DMS79 (cell line): ENCODE measurements at regions not wholly inside any gene's neighbourhood (a gene's known extent, or its start where the extent isn't known, plus 50 kb on each side); places are given as distances from the start of the nearest gene placed in this dataset.

Source experiments
- DNase-seq: peaks from one replicate; lab custom pipeline; 2025; lab: John Stamatoyannopoulos, UW

DNA sequence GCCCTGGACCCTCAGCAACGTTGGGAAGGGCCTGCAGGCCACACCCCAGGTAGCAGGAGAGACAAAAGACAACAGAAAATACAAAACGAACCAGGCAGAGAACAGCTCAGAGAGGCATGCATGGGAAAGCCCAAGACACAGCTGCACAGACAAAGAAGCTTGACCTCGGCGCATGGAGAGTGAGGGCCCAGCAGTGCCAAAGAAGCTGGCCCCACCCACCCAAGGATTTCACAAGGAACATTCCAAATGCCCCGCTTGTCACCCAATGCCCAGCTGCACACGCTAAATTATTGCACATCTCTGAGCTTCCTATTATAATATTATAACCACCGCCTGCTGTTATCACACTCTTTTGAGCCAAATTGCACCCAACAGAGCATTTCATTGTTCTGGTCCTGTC lies 147.7 kb upstream of the TBL1X start:
- DNase-seq = no peak

- no peak for DNase-seq
Observed at GRCh38 chrX:9318213-9318612, 146.6 kb upstream of the TBL1X start.

DNA sequence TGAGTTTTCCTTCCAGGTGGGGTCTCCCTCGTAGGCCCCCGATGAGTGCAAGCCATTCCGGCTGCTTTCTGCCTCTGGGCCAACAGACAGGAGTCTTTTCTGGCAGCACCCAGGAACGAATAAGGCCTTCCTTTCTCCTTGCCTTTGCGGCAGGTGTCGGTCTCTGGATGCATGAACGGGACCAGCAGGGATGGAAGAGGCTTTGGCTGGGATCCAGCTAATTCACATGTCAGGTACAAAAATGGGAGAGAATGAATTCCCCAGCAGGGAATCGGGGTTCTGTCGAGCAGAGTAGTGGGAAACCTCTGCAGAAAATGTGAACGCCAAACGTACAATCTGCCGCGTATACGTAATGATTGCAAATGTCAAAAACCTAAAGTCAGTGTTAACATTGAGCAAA lies 146.1 kb upstream of the TBL1X start:
- DNase-seq = no peak

DNA sequence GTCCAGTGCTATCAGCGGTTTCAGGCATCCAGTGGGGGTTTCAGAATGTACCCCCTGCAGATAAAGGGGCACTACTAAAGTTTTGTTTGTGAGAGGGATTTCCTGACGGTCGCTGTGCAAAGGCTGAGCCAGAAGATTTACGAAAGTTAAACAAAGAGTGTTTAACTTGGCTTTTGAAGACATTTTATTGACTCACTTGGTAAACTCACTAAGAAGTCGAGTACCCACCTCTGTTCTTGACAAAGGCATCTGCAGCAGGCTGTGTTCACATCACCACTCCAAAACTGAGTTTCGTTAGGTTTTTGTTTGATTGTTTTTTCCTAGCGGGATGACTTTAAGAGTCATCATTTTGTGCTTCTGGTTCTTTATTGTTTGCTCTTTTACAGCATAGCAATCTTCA lies 143.9 kb upstream of the TBL1X start:
- no peak for DNase-seq

- DNase-seq = no peak
Observed at GRCh38 chrX:9324676-9325075, 140.2 kb upstream of the TBL1X start.

- DNase-seq = no peak
Observed at GRCh38 chrX:9326369-9326768, 138.5 kb upstream of the TBL1X start.

- no peak for DNase-seq
Observed at GRCh38 chrX:9327086-9327746, 137.6 kb upstream of the TBL1X start.

DNA sequence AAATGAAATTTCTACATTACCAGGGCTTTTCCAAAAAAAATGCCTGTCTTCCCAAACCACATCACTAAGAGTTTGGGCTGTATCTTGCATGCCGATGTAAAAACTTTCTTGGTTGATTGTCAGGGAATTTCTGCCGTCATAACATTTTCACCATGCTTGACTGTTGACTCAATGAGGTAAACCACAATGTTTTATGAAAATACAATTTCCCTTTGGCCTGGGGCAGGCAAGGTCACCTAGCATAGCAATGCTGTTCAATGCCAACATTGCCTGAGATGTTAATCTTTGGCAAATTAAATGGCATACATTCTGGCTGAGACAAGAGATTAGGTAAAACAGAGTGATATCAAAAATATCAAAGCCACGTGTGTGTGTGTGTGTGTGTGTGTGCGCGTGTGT lies 137.1 kb upstream of the TBL1X start:
- DNase-seq = no peak

- no peak for DNase-seq
Observed at GRCh38 chrX:9329056-9329455, 135.8 kb upstream of the TBL1X start.

GRCh38 chrX:9330249-9330982 lies 134.4 kb upstream of the TBL1X start:
- DNase-seq = no peak

DNA sequence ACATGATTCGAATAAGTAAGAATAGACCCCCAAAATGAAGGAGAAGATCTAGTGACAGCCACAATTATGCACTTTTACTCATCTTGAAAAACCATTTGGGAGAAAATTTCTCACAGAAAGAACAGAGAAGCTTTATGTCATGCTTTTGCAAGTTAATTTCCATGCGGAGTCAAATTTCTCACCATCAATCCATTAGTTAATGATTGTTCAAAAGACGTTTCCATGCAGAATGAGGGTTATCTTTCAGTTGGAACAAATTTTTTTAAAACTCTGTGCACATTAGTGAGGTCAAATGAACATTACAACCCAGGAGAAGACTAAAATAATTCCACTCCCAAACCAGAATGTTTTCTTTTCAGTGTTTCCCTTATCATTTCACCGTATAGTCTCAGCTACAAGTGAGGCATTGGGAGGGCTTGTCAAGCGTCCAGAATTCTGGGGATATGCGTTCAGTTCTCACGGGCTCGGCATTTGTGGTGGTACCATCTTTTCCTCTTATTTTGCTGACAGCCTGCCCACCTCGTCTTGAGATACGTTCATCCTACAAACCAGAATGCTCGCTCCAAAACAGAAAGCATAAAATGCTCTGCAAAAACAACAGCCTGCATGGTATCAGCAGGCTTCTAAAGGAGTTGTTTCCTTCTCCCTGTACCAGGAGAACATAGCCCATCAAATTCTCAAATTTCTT lies 130.8 kb upstream of the TBL1X start:
- DNase-seq = no peak

- DNase-seq = no peak
Observed at GRCh38 chrX:9335251-9335650, 129.6 kb upstream of the TBL1X start.

GRCh38 chrX:9336456-9336855 lies 128.4 kb upstream of the TBL1X start:
- no peak for DNase-seq

GRCh38 chrX:9337046-9337445 lies 127.8 kb upstream of the TBL1X start:
- DNase-seq = no peak

DNA sequence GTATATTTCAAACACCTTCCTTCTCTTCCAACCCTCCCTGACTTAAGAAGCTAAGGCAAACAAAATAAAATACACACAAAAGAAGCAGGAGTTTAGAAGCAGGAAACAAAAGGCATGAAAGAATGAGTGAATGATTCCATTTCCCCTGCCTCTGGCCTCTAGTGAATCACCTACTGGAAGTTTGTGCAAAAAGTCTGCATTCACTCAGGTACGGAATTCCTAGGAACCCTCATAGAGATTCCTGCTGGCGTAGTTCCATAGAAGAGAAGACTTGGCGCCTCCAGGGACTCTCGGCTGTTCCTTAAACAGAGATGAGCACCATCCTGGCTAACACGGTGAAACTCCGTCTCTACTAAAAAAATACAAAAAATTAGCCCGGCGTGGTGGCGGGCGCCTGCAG lies 125.9 kb upstream of the TBL1X start:
- DNase-seq = no peak

- DNase-seq = no peak
Observed at GRCh38 chrX:9339603-9340491, 125.0 kb upstream of the TBL1X start.

DNA sequence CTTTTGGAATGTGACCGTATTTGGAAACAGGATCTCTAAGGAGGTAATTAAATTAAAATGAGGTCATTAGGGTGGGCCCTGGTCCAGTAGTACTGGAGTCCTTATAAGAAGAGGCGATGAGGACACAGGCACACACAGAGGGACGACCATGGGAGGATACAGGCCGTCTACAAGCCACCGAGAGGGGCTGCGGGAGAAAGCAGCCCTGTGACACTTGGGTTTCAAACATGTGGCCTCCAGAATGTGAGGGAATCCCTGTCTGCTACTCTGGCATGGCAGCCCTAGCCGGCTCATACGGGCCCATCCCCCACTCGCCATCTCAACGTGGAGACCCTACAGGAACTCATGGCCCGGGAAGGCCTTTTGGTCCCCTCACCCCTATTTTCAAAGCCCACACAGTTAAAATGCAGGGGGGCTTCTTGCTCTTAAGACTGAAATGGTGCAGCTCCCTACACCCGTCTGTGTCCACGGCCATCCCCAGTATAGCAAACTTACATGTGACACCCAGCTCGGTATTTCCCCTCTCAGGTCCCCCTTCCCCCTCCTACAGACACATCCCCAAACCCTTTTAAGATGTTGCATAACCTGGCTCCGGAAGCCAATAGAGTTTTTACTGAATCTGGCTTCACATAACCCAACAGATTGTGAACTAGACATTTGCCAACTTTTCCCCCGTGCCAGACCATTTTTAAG lies 124.1 kb upstream of the TBL1X start:
- no peak for DNase-seq

GRCh38 chrX:9341291-9342201 lies 123.3 kb upstream of the TBL1X start:
- DNase-seq = no peak

- peak; percentile 38 for DNase-seq
Observed at GRCh38 chrX:9342561-9343051, 122.3 kb upstream of the TBL1X start.

GRCh38 chrX:9343971-9344370 lies 120.9 kb upstream of the TBL1X start:
- DNase-seq = no peak
